BE2C (cell line): ENCODE measurements at regions not wholly inside any gene's neighbourhood (a gene's known extent, or its start where the extent isn't known, plus 50 kb on each side); places are given as distances from the start of the nearest gene placed in this dataset.

ENCODE experiments used
- DNase-seq: peaks from one replicate; pipeline ENCODE4 v3.0.0-alpha.2; 2020
- H3K27me3 ChIP-seq: fragments of 250-450 bp; sonication (Bioruptor Pico); 2 replicates; pipeline ENCODE4 v1.5.1; 2020; ENCODE audit warnings: mild to moderate bottlenecking
- H3K36me3 ChIP-seq: fragments of 250-450 bp; sonication (Bioruptor Pico); 2 replicates; pipeline ENCODE4 v1.5.1; 2020; ENCODE audit warnings: mild to moderate bottlenecking
- H3K4me1 ChIP-seq: fragments of 250-450 bp; sonication (Bioruptor Pico); 2 replicates; pipeline ENCODE4 v1.5.1; 2020
- H3K4me3 ChIP-seq: 2 replicates; pipeline ENCODE4 v1.5.1; 2011; ENCODE audit warnings: low read depth, low read length
- H3K9me3 ChIP-seq: fragments of 250-450 bp; sonication (Bioruptor Pico); 2 replicates; pipeline ENCODE4 v1.5.1; 2020
- CTCF ChIP-seq: IDR thresholded peaks from 2 replicates; pipeline ENCODE4 v1.5.1; 2012; ENCODE audit warnings: mild to moderate bottlenecking, low read depth, low read length

- no peak for DNase-seq
- Histone ChIP-seq H3K27me3 (0 out of 2 replicates have a peak, but pooled peaks cover 3% of the 10 kb centered on the region), H3K36me3 (no peaks in the 10 kb centered on the region), H3K9me3 (no peaks in the 10 kb centered on the region), H3K4me1 (no peaks in the 10 kb centered on the region), H3K4me3 (no peak overlapping the region)
- no peak for TF ChIP-seq CTCF
Measured at GRCh38 chr4:71232846-71233245, 106.0 kb upstream of the SLC4A4 start.

GRCh38 chr4:71235311-71236201 lies 103.3 kb upstream of the SLC4A4 start:
- no peak for TF ChIP-seq CTCF
- H3K9me3 ChIP-seq = no peaks in the 10 kb centered on the region
- H3K4me3 ChIP-seq = no peak overlapping the region
- H3K36me3 ChIP-seq = no peaks in the 10 kb centered on the region
- 0 out of 2 replicates have a peak, but pooled peaks cover 3% of the 10 kb centered on the region for H3K27me3 ChIP-seq
- H3K4me1 ChIP-seq = no peaks in the 10 kb centered on the region
- no peak for DNase-seq

GRCh38 chr4:71236226-71236625 lies 102.6 kb upstream of the SLC4A4 start:
- DNase-seq = no peak
- no peak overlapping the region for H3K4me3 ChIP-seq
- H3K27me3 ChIP-seq = 0 out of 2 replicates have a peak, but pooled peaks cover 3% of the 10 kb centered on the region
- no peaks in the 10 kb centered on the region for H3K4me1 ChIP-seq
- H3K9me3 ChIP-seq = no peaks in the 10 kb centered on the region
- H3K36me3 ChIP-seq = no peaks in the 10 kb centered on the region
- TF ChIP-seq CTCF = no peak

DNA sequence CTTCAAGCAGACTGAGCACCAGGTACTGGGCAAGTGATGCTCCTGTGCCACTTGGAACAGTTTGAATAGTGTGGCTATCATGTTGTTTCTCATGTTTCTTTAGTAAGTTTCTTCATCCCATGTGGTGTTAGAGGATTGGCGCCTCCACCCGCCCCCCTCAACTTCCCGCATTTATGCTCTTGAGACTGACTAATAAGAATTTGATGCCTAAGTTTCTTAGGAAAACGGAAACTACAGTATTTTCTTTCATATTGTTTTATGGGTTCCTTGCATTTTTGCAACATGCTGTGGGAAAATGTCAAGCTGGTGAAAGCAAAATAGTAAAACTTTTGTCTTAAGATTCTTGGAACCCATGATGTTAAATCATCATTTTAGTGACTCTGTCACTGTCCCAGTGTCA lies 101.2 kb upstream of the SLC4A4 start:
- no peak overlapping the region for H3K4me3 ChIP-seq
- no peaks in the 10 kb centered on the region for H3K36me3 ChIP-seq
- no peak for TF ChIP-seq CTCF
- no peaks in the 10 kb centered on the region for H3K9me3 ChIP-seq
- no peak for DNase-seq
- no peaks in the 10 kb centered on the region for H3K4me1 ChIP-seq
- 0 out of 2 replicates have a peak, but pooled peaks cover 3% of the 10 kb centered on the region for H3K27me3 ChIP-seq

- Histone ChIP-seq H3K9me3 (no peaks in the 10 kb centered on the region), H3K27me3 (0 out of 2 replicates have a peak, but pooled peaks cover 3% of the 10 kb centered on the region), H3K4me3 (no peak overlapping the region), H3K36me3 (no peaks in the 10 kb centered on the region), H3K4me1 (no peaks in the 10 kb centered on the region)
- no peak for DNase-seq
- no peak for TF ChIP-seq CTCF
Measured at GRCh38 chr4:71239365-71239764, 99.5 kb upstream of the SLC4A4 start.

GRCh38 chr4:71240094-71240493 lies 98.7 kb upstream of the SLC4A4 start:
- Histone ChIP-seq H3K36me3 (no peaks in the 10 kb centered on the region), H3K4me1 (no peaks in the 10 kb centered on the region), H3K27me3 (0 out of 2 replicates have a peak, but pooled peaks cover 3% of the 10 kb centered on the region), H3K9me3 (no peaks in the 10 kb centered on the region), H3K4me3 (no peak overlapping the region)
- DNase-seq = no peak
- no peak for TF ChIP-seq CTCF
